HG02943 (cell line): ENCODE measurements at regions not wholly inside any gene's neighbourhood (a gene's known extent, or its start where the extent isn't known, plus 50 kb on each side); places are given as distances from the start of the nearest gene placed in this dataset.

Source experiments
- ATAC-seq: cut with Tn5 transposase; IDR thresholded peaks from one replicate; pipeline ENCODE4 v1.9.1; 2021; ENCODE audit warnings: mild to moderate bottlenecking, low read depth, moderate library complexity; ENCODE audit not compliant: unreplicated experiment

DNA sequence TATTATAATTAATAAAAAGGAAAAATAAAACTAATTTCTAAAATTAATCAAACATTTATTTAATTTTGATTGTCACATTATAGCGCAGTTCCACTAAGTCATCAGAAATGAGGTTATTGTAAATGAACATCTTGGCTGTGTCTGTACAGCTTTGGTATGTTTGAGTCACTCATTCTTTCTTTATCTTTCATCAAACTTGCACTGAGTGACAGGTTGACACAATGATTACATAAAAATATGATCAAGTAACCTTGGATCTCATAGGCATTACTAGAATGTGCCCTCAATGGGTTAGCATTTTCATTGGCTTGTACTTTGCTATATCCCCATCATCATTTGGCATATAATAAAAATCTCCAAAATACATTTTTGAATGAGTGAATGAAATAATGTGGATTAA, 1353.2 kb upstream of the ADGRL2 start:
- ATAC-seq, result no peak

DNA sequence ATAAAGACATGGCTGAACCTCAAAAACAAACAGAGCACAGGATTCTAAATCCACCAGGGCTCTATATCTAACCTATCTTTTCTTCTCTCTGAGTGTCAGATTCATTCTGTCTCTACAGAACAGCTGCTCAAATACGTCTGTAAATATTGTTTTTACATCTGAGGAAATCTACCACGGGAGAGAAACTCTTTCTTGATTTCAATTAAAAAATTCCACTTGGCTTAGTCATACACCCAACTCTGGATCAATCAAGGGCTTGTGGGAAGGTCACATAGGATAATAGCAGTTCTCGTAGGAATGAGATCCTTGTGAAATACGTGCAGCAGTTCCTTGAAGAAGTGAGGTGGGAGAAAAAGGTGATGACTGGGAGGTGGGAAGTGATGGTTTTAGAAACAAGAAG, 1355.7 kb upstream of the ADGRL2 start:
- ATAC-seq, result no peak

GRCh38 chr1:80444171-80444570, 1356.6 kb upstream of the ADGRL2 start:
- ATAC-seq, result no peak

- ATAC-seq, result no peak
Observed at GRCh38 chr1:80441664-80442063, 1359.1 kb upstream of the ADGRL2 start.

DNA sequence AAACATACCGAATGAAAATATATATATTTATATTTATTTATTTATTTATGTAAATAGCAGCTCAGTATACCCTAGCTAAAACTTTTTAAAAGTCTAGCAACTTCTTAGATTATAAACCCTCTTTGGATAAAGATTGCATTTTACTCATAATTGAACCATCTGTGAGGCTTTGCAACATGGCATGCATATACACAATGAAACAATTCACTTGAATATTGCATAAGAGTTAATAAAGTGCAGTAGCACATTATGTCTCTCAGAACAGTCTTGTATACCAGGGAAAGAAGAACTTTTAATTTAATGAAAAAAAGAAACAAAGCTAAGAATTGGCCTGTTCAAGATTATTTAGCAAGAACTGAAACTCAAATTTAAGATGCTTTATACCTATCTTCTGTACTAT, 1363.9 kb upstream of the ADGRL2 start:
- no peak for ATAC-seq

GRCh38 chr1:80427881-80428280, 1372.9 kb upstream of the ADGRL2 start:
- no peak for ATAC-seq

GRCh38 chr1:80424249-80424648, 1376.5 kb upstream of the ADGRL2 start:
- no peak for ATAC-seq

DNA sequence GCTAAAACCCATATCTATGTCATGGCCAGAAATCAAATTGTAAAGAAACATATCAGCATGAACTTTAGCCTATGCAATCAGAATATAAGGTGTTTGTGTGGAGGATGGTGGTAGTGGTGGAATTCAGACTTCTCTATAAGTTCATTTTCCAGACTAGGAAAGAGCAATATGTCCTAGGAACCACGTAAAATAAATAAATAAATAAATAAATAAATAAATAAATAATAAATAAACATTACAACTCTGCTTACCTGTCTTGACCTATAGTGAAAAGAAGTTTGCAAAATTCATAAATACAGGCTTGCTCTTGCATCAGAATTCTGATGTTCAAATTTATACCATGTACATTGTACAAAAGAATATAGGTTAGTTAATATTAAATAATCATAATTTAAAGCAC, 1382.6 kb upstream of the ADGRL2 start:
- no peak for ATAC-seq

DNA sequence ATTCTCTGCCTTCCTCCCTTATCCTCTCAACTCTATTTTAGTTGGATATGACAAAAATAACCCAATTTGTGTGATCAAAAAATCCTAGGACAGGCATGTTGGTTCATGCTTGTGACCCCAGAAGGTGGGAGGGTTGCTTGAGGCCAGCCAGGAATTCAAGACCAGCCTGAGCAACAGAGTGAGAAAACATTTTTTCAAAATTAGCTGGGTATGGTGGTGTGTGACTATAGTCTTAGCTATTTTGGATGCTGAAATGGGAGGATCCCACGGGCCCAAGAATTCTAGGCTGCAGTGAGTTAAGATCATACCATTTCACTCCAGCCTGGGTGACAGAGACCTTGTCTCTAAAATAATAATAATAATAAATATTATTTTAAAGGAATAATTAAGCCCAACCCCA, 1383.1 kb upstream of the ADGRL2 start:
- no peak for ATAC-seq

GRCh38 chr1:80413969-80414368, 1386.8 kb upstream of the ADGRL2 start:
- ATAC-seq, result no peak

DNA sequence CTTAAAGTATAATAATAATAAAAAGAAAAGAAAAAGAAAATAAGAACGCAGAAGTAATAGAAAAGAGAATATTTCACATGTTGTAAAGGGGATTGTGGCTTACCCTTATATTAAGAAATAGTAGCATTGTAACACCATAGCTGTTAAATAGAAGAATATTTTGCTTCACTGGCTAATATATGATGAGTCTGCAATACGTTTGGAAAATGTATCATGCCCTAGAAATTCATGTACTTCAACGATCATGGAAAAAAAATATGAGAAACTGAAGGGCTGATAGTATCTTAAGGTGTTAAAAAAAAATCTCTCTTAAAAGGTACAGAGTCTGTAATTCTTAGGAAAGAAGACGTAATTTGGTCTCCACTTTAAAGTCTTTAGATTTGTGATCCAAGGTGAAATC, 1390.5 kb upstream of the ADGRL2 start:
- no peak for ATAC-seq

GRCh38 chr1:80403471-80403893, 1397.0 kb upstream of the ADGRL4 start:
- no peak for ATAC-seq

GRCh38 chr1:80402625-80403024, 1396.1 kb upstream of the ADGRL4 start:
- ATAC-seq, result no peak

GRCh38 chr1:80401757-80402156, 1395.2 kb upstream of the ADGRL4 start:
- ATAC-seq, result no peak

GRCh38 chr1:80392529-80392928, 1386.0 kb upstream of the ADGRL4 start:
- ATAC-seq, result no peak

DNA sequence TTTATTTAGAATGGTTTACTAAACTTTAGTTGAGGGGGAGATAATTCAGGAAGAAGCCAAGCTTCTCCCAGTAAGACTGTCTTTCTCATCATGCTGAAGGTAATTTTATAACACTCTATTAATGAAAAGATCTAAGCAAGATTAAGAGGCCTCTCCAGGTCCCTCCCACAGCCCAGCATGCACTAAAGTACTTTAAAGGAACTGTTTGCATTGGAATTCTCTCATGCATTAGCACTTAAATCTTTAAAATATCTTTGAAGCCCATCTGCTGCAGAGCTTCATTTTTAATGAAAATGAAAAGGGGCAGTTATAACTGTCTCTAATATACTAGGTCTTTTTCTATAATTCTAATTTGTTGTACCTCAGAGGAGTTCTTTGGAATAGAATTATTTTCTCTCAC, 1379.1 kb upstream of the ADGRL4 start:
- ATAC-seq, result no peak

DNA sequence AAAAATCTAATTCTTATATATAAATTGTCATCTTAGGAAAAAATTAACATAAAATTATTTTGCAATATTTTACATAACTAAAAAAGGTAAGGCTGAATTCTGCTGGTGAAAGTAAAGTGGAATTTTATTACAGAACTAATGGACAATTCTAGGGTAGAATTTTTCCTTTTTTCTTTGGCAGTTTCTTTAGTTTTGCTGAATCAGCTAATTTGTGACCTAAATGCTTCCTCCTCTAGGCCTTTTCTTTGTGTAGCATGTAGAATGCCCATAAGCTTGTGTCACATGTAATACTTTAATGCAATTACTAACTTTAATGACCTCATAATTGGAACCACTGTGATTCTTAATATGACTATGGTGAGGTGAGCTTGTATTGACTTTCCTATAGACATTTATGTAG, 1378.4 kb upstream of the ADGRL4 start:
- ATAC-seq, result no peak

GRCh38 chr1:80384083-80384830, 1377.7 kb upstream of the ADGRL4 start:
- ATAC-seq, result no peak

GRCh38 chr1:80375662-80376061, 1369.1 kb upstream of the ADGRL4 start:
- ATAC-seq, result no peak

DNA sequence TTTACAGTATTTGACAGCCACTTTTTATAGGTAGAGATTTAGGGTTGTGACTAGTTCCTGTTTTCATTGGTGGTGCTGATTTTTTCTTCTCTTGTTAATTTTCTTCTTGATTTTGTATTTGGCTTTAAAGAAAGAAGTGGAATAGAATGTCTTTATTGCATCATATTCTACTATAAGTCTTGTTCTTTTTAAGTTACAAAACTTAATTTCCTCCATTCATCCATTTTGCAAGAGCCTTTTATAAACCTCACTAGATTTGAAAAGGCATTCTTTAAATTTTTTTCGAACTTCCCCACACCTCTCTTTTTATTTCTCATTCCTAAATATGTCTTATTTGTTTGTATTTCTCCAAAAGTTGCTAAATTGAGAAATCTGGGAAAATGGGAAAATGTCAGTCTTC, 1368.6 kb upstream of the ADGRL4 start:
- ATAC-seq, result no peak

DNA sequence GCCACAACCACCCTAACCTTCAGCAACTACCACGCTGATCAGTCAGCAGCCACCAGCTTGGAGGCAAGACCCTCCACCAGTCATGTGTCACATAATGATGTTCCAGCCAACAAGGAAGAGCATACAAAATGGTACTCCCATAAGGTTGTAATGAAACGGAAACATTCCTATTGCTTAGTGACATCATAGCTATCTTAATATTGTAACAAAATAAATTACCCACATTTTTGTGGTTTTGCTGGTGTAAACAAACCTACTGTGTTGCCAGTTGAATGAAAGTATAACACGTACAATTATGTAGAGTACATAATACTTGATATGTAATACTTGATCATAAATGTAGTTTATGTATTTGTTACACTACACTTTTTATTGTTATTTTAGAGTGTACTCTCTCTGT, 1363.2 kb upstream of the ADGRL4 start:
- no peak for ATAC-seq

GRCh38 chr1:80367058-80367457, 1360.5 kb upstream of the ADGRL4 start:
- no peak for ATAC-seq
